ENCODE measurements at regions not wholly inside any gene's neighbourhood (a gene's known extent, or its start where the extent isn't known, plus 50 kb on each side); places are given as distances from the start of the nearest gene placed in this dataset.

GRCh38 chr1:42006093-42006492, 87.4 kb upstream of the HIVEP3 start:
- ChIA-PET POLR2A (no interaction called here), CTCF (no interaction called here)
- Histone ChIP-seq H3K9me3 (no peaks in the 10 kb centered on the region), H3K27ac (no peak overlapping the region), H3K4me1 (no peaks in the 10 kb centered on the region), H3K4me2 (no peak overlapping the region), H3K4me3 (no peak overlapping the region)
- ATAC-seq, result no peak
- DNase-seq (ENCODE audit: low read depth in 1 of 2, low spot score in 1 of 2), result no peak
- no peak for FAIRE-seq
- TF ChIP-seq, protein P1, sequence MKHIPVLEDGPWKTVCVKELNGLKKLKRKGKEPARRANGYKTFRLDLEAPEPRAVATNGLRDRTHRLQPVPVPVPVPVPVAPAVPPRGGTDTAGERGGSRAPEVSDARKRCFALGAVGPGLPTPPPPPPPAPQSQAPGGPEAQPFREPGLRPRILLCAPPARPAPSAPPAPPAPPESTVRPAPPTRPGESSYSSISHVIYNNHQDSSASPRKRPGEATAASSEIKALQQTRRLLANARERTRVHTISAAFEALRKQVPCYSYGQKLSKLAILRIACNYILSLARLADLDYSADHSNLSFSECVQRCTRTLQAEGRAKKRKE (CRISPR knock-in tag; IDR thresholded peaks at IDR 0.05; ENCODE audit: low read depth), result no peak
- TF ChIP-seq HOXA7 (CRISPR knock-in tag; IDR thresholded peaks at IDR 0.05) (no peak), HEYL (CRISPR knock-in tag; IDR thresholded peaks at IDR 0.05) (no peak), CHD4 (IDR thresholded peaks at IDR 0.05; ENCODE audit: borderline replicate concordance) (no peak), RARB (CRISPR knock-in tag; IDR thresholded peaks at IDR 0.05) (no peak), KDM1A (IDR thresholded peaks at IDR 0.05; ENCODE audit: low read depth) (no peak), CBX2 (IDR thresholded peaks at IDR 0.05; ENCODE audit: borderline replicate concordance, low read depth) (no peak), RCOR1 (IDR thresholded peaks at IDR 0.05; ENCODE audit: low read depth, low read length) (no peak), HOXB13 (CRISPR knock-in tag; IDR thresholded peaks at IDR 0.05; ENCODE audit: low read depth) (no peak), BHLHE40 (IDR thresholded peaks at IDR 0.05; ENCODE audit: low read depth, low read length) (no peak), ZC3H11A (IDR thresholded peaks at IDR 0.05) (no peak), HOXB5 (CRISPR knock-in tag; IDR thresholded peaks at IDR 0.05) (no peak), ESRRA (IDR thresholded peaks at IDR 0.05; ENCODE audit: borderline replicate concordance, low read length) (no peak), FOSL2 (IDR thresholded peaks at IDR 0.05) (no peak), FOSL2 (CRISPR knock-in tag; IDR thresholded peaks at IDR 0.05) (no peak), NFE2L2 (conservative IDR thresholded peaks at IDR 0.05; ENCODE audit: low read length) (no peak), MAZ (IDR thresholded peaks at IDR 0.05; ENCODE audit: borderline replicate concordance, low read depth, low read length) (no peak)
- 54% methylated on average over 2 of the region's 2 CpGs for WGBS (ENCODE audit: missing lambda C conversion rate)

GRCh38 chr1:42005530-42005929, 86.8 kb upstream of the HIVEP3 start:
- POLR2A ChIA-PET, result no interaction called here
- Histone ChIP-seq H3K4me2 (no peak overlapping the region), H3K4me3 (no peak overlapping the region), H3K9me3 (no peaks in the 10 kb centered on the region), H3K4me1 (no peaks in the 10 kb centered on the region), H3K27ac (no peak overlapping the region)
- no peak for TF ChIP-seq PBX3 (IDR thresholded peaks at IDR 0.05)
- TF ChIP-seq, protein P2, sequence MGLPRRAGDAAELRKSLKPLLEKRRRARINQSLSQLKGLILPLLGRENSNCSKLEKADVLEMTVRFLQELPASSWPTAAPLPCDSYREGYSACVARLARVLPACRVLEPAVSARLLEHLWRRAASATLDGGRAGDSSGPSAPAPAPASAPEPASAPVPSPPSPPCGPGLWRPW (IDR thresholded peaks at IDR 0.05), result no peak
- no peak for TF ChIP-seq HOXB5 (CRISPR knock-in tag; IDR thresholded peaks at IDR 0.05)
- no peak for TF ChIP-seq POLR2A (IDR thresholded peaks at IDR 0.05; ENCODE audit: low read length)
- no peak for TF ChIP-seq MAFK (IDR thresholded peaks at IDR 0.05; ENCODE audit: partially characterized antibody)
- TF ChIP-seq, protein P3, sequence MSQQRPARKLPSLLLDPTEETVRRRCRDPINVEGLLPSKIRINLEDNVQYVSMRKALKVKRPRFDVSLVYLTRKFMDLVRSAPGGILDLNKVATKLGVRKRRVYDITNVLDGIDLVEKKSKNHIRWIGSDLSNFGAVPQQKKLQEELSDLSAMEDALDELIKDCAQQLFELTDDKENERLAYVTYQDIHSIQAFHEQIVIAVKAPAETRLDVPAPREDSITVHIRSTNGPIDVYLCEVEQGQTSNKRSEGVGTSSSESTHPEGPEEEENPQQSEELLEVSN (IDR thresholded peaks at IDR 0.05; ENCODE audit: borderline replicate concordance, low read depth), result no peak
- TF ChIP-seq, protein P4, sequence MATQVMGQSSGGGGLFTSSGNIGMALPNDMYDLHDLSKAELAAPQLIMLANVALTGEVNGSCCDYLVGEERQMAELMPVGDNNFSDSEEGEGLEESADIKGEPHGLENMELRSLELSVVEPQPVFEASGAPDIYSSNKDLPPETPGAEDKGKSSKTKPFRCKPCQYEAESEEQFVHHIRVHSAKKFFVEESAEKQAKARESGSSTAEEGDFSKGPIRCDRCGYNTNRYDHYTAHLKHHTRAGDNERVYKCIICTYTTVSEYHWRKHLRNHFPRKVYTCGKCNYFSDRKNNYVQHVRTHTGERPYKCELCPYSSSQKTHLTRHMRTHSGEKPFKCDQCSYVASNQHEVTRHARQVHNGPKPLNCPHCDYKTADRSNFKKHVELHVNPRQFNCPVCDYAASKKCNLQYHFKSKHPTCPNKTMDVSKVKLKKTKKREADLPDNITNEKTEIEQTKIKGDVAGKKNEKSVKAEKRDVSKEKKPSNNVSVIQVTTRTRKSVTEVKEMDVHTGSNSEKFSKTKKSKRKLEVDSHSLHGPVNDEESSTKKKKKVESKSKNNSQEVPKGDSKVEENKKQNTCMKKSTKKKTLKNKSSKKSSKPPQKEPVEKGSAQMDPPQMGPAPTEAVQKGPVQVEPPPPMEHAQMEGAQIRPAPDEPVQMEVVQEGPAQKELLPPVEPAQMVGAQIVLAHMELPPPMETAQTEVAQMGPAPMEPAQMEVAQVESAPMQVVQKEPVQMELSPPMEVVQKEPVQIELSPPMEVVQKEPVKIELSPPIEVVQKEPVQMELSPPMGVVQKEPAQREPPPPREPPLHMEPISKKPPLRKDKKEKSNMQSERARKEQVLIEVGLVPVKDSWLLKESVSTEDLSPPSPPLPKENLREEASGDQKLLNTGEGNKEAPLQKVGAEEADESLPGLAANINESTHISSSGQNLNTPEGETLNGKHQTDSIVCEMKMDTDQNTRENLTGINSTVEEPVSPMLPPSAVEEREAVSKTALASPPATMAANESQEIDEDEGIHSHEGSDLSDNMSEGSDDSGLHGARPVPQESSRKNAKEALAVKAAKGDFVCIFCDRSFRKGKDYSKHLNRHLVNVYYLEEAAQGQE (IDR thresholded peaks at IDR 0.05), result no peak
- TF ChIP-seq JUNB (IDR thresholded peaks at IDR 0.05), result no peak
- no peak for TF ChIP-seq ZNF302 (CRISPR knock-in tag; IDR thresholded peaks at IDR 0.05)
- no peak for TF ChIP-seq NR3C1 (IDR thresholded peaks at IDR 0.05)
- TF ChIP-seq EHF (CRISPR knock-in tag; IDR thresholded peaks at IDR 0.05), result no peak
- TF ChIP-seq SREBF2 (IDR thresholded peaks at IDR 0.05), result no peak
- no peak for TF ChIP-seq MAZ (IDR thresholded peaks at IDR 0.05; ENCODE audit: borderline replicate concordance, low read depth, low read length)
- TF ChIP-seq KDM1A (IDR thresholded peaks at IDR 0.05; ENCODE audit: low read depth), result no peak
- FAIRE-seq (no peak), ATAC-seq (no peak), DNase-seq (ENCODE audit: low read depth in 1 of 2, low spot score in 1 of 2) (no peak)
- CTCF ChIA-PET, result no interaction called here
- WGBS (ENCODE audit: missing lambda C conversion rate), result 22% methylated on average over 2 of the region's 2 CpGs
